ENCODE measurements at regions not wholly inside any gene's neighbourhood (a gene's known extent, or its start where the extent isn't known, plus 50 kb on each side); places are given as distances from the start of the nearest gene placed in this dataset.

GRCh38 chr6:97687916-97688315 is 404.9 kb upstream of the MMS22L start:
- Histone ChIP-seq H3K4me2 (ENCODE audit: low read depth, low read length, poor library complexity, severe bottlenecking) (no peak overlapping the region), H3K9me3 (ENCODE audit: insufficient read depth, low read depth, low read length) (no peaks in the 10 kb centered on the region), H2AFZ (ENCODE audit: low read length) (no peak overlapping the region), H3K27me3 (ENCODE audit: insufficient read depth, low read length, poor library complexity, severe bottlenecking) (no peaks in the 10 kb centered on the region), H4K20me1 (ENCODE audit: insufficient read depth, low read length, poor library complexity, severe bottlenecking) (no peaks in the 10 kb centered on the region), H3K9ac (ENCODE audit: low read depth, low read length, poor library complexity, severe bottlenecking) (no peak overlapping the region), H3F3A (ENCODE audit: low read depth) (no peaks in the 10 kb centered on the region), H3K4me3 (ENCODE audit: low read length, poor library complexity, severe bottlenecking) (no peak overlapping the region), H3K36me3 (ENCODE audit: insufficient read depth, low read length) (no peaks in the 10 kb centered on the region), H3K79me2 (ENCODE audit: insufficient read depth, low read length) (no peaks in the 10 kb centered on the region), H3K9me2 (replicated peaks; ENCODE audit: low read depth, low read length) (no peaks in the 10 kb centered on the region), H3K4me1 (ENCODE audit: insufficient read depth, low read length, poor library complexity, severe bottlenecking) (no peaks in the 10 kb centered on the region)
- TF ChIP-seq CTCF (conservative IDR thresholded peaks at IDR 0.05; ENCODE audit: low read length) (no peak), EZH2phosphoT487 (IDR thresholded peaks at IDR 0.05; ENCODE audit: borderline replicate concordance) (no peak)

- H3K9me2 ChIP-seq (replicated peaks; ENCODE audit: low read depth, low read length): no peaks in the 10 kb centered on the region
- TF ChIP-seq EZH2phosphoT487 (IDR thresholded peaks at IDR 0.05; ENCODE audit: borderline replicate concordance): no peak
- no peaks in the 10 kb centered on the region for H4K20me1 ChIP-seq (ENCODE audit: insufficient read depth, low read length, poor library complexity, severe bottlenecking)
- H3F3A ChIP-seq (ENCODE audit: low read depth): no peaks in the 10 kb centered on the region
- H3K9me3 ChIP-seq (ENCODE audit: insufficient read depth, low read depth, low read length): no peaks in the 10 kb centered on the region
- no peaks in the 10 kb centered on the region for H3K4me1 ChIP-seq (ENCODE audit: insufficient read depth, low read length, poor library complexity, severe bottlenecking)
- no peak overlapping the region for H3K9ac ChIP-seq (ENCODE audit: low read depth, low read length, poor library complexity, severe bottlenecking)
- no peak overlapping the region for H3K4me2 ChIP-seq (ENCODE audit: low read depth, low read length, poor library complexity, severe bottlenecking)
- no peak overlapping the region for H3K4me3 ChIP-seq (ENCODE audit: low read length, poor library complexity, severe bottlenecking)
- H3K79me2 ChIP-seq (ENCODE audit: insufficient read depth, low read length): no peaks in the 10 kb centered on the region
- no peaks in the 10 kb centered on the region for H3K27me3 ChIP-seq (ENCODE audit: insufficient read depth, low read length, poor library complexity, severe bottlenecking)
- H3K36me3 ChIP-seq (ENCODE audit: insufficient read depth, low read length): no peaks in the 10 kb centered on the region
- no peak overlapping the region for H2AFZ ChIP-seq (ENCODE audit: low read length)
These were observed 406.2 kb upstream of the MMS22L start for GRCh38 chr6:97689078-97689754.

- Histone ChIP-seq H3K79me2 (ENCODE audit: insufficient read depth, low read length) (no peaks in the 10 kb centered on the region), H3K9me2 (replicated peaks; ENCODE audit: low read depth, low read length) (no peaks in the 10 kb centered on the region), H3K4me1 (ENCODE audit: insufficient read depth, low read length, poor library complexity, severe bottlenecking) (no peaks in the 10 kb centered on the region), H3K4me2 (ENCODE audit: low read depth, low read length, poor library complexity, severe bottlenecking) (no peak overlapping the region), H3F3A (ENCODE audit: low read depth) (no peaks in the 10 kb centered on the region), H3K9me3 (ENCODE audit: insufficient read depth, low read depth, low read length) (no peaks in the 10 kb centered on the region), H3K27me3 (ENCODE audit: insufficient read depth, low read length, poor library complexity, severe bottlenecking) (no peaks in the 10 kb centered on the region), H3K9ac (ENCODE audit: low read depth, low read length, poor library complexity, severe bottlenecking) (no peak overlapping the region), H2AFZ (ENCODE audit: low read length) (no peak overlapping the region), H3K36me3 (ENCODE audit: insufficient read depth, low read length) (no peaks in the 10 kb centered on the region), H3K4me3 (ENCODE audit: low read length, poor library complexity, severe bottlenecking) (no peak overlapping the region), H4K20me1 (ENCODE audit: insufficient read depth, low read length, poor library complexity, severe bottlenecking) (no peaks in the 10 kb centered on the region)
- TF ChIP-seq CTCF (conservative IDR thresholded peaks at IDR 0.05; ENCODE audit: low read length) (no peak), EZH2phosphoT487 (IDR thresholded peaks at IDR 0.05; ENCODE audit: borderline replicate concordance) (no peak)
These were observed 414.4 kb upstream of the MMS22L start for GRCh38 chr6:97697456-97697855.

- Histone ChIP-seq H2AFZ (ENCODE audit: low read length) (no peak overlapping the region), H3K4me3 (ENCODE audit: low read length, poor library complexity, severe bottlenecking) (no peak overlapping the region), H3K4me1 (ENCODE audit: insufficient read depth, low read length, poor library complexity, severe bottlenecking) (no peaks in the 10 kb centered on the region), H3K9ac (ENCODE audit: low read depth, low read length, poor library complexity, severe bottlenecking) (no peak overlapping the region), H3K79me2 (ENCODE audit: insufficient read depth, low read length) (no peaks in the 10 kb centered on the region), H4K20me1 (ENCODE audit: insufficient read depth, low read length, poor library complexity, severe bottlenecking) (no peaks in the 10 kb centered on the region), H3K27me3 (ENCODE audit: insufficient read depth, low read length, poor library complexity, severe bottlenecking) (no peaks in the 10 kb centered on the region), H3K36me3 (ENCODE audit: insufficient read depth, low read length) (no peaks in the 10 kb centered on the region), H3F3A (ENCODE audit: low read depth) (no peaks in the 10 kb centered on the region), H3K9me2 (replicated peaks; ENCODE audit: low read depth, low read length) (no peaks in the 10 kb centered on the region), H3K9me3 (ENCODE audit: insufficient read depth, low read depth, low read length) (no peaks in the 10 kb centered on the region), H3K4me2 (ENCODE audit: low read depth, low read length, poor library complexity, severe bottlenecking) (no peak overlapping the region)
- TF ChIP-seq CTCF (conservative IDR thresholded peaks at IDR 0.05; ENCODE audit: low read length) (no peak), EZH2phosphoT487 (IDR thresholded peaks at IDR 0.05; ENCODE audit: borderline replicate concordance) (no peak)
These were observed 418.8 kb upstream of the MMS22L start for GRCh38 chr6:97701801-97702200.
